H1 (cell line): ENCODE measurements at regions not wholly inside any gene's neighbourhood (a gene's known extent, or its start where the extent isn't known, plus 50 kb on each side); places are given as distances from the start of the nearest gene placed in this dataset.

Experiments
- CTCF ChIA-PET: fragments of 300-600 bp; sonication (Branson Sonifier 250); formaldehyde crosslinking; loops from one replicate; lab custom pipeline; 2021; ENCODE audit not compliant: partially characterized antibody; lab: Charles Lee
- POLR2A ChIA-PET: fragments of 300-600 bp; sonication (Branson Sonifier 250); formaldehyde crosslinking; loops from one replicate; lab custom pipeline; 2021; ENCODE audit warnings: inconsistent platforms; ENCODE audit not compliant: partially characterized antibody; lab: Charles Lee
- DNase-seq, 2 experiments: peaks; one replicate each; pipeline versions ENCODE4 v3.0.0 to v3.0.0-alpha.2; 2010 to 2022; ENCODE audit warnings: low spot score in 2 of 2, low read depth in 1 of 2, mixed read lengths in 1 of 2
- FAIRE-seq: peaks from 2 replicates; lab custom pipeline; 2011; peaks lifted over from hg19 to GRCh38; lab: Jason Lieb, UNC
- H2AFZ ChIP-seq: 2 replicates; pipeline ENCODE4 v1.8.1; 2012; ENCODE audit warnings: low read length, inconsistent platforms
- H2AK5ac ChIP-seq: 2 replicates; pipeline ENCODE4 v1.6.1; 2013; ENCODE audit warnings: low read depth, low read length
- H2BK120ac ChIP-seq: replicated peaks from 2 replicates; pipeline ENCODE3; 2013; ENCODE audit warnings: low read depth, low read length, inconsistent platforms
- H2BK12ac ChIP-seq: 2 replicates; pipeline ENCODE4 v1.6.1; 2013; ENCODE audit warnings: low read depth, low read length
- H2BK15ac ChIP-seq: 2 replicates; pipeline ENCODE4 v1.6.1; 2013; ENCODE audit warnings: low read length
- H2BK20ac ChIP-seq: 2 replicates; pipeline ENCODE4 v1.6.1; 2013; ENCODE audit warnings: low read length
- H2BK5ac ChIP-seq: 2 replicates; pipeline ENCODE4 v1.6.1; 2013; ENCODE audit warnings: low read depth, low read length
- H3K14ac ChIP-seq: 2 replicates; pipeline ENCODE4 v1.6.1; 2013; ENCODE audit warnings: inconsistent platforms; ENCODE audit not compliant: insufficient read length
- H3K18ac ChIP-seq: 2 replicates; pipeline ENCODE4 v1.6.1; 2013; ENCODE audit warnings: low read length; ENCODE audit errors: extremely low read depth
- H3K23ac ChIP-seq: 2 replicates; pipeline ENCODE4 v1.6.1; 2013; ENCODE audit warnings: inconsistent platforms; ENCODE audit not compliant: insufficient read length
- H3K23me2 ChIP-seq: 2 replicates; pipeline ENCODE4 v1.6.1; 2013; ENCODE audit warnings: low read depth, low read length
- H3K27ac ChIP-seq: 2 replicates; pipeline ENCODE4 v1.6.1; 2011; ENCODE audit warnings: low read depth, low read length, inconsistent platforms
- H3K27me3 ChIP-seq, 4 experiments: replicated peaks in 1 of 4; 1 replicate in 1 of 4; 2 replicates in 3 of 4; pipeline versions ENCODE4 v1.6.1 to v1.8.1; 2011 to 2013; ENCODE audit warnings: low read length in 3 of 4, mild to moderate bottlenecking in 3 of 4, inconsistent platforms in 2 of 4, mixed read lengths in 2 of 4, moderate library complexity in 1 of 4; ENCODE audit not compliant: control insufficient read depth in 3 of 4, insufficient read depth in 3 of 4; ENCODE audit errors: extremely low read depth in 1 of 4
- H3K36me3 ChIP-seq, 4 experiments: 2 replicates each; pipeline versions ENCODE4 v1.6.1 to v1.8.1; 2011 to 2013; ENCODE audit warnings: mild to moderate bottlenecking in 4 of 4, low read length in 3 of 4, moderate library complexity in 2 of 4, control low read depth in 1 of 4, inconsistent platforms in 1 of 4; ENCODE audit not compliant: insufficient read depth in 4 of 4, control insufficient read depth in 2 of 4
- H3K4ac ChIP-seq: replicated peaks from 2 replicates; pipeline ENCODE3; 2013; ENCODE audit warnings: low read length, low read depth, mixed read lengths, inconsistent platforms; ENCODE audit not compliant: insufficient read length
- H3K4me1 ChIP-seq, 4 experiments: replicated peaks in 1 of 4; 1 replicate in 1 of 4; 2 replicates in 3 of 4; pipeline versions ENCODE4 v1.6.1 to v1.8.1; 2011 to 2013; ENCODE audit warnings: low read length in 3 of 4, inconsistent platforms in 2 of 4, mixed read lengths in 1 of 4; ENCODE audit not compliant: insufficient read depth in 4 of 4, control insufficient read depth in 3 of 4
- H3K4me2 ChIP-seq, 2 experiments: 2 replicates each; pipeline versions ENCODE4 v1.6.1 to v1.8.1; 2011 to 2013; ENCODE audit warnings: low read depth in 2 of 2, low read length in 2 of 2, control low read depth in 1 of 2, inconsistent platforms in 1 of 2, mild to moderate bottlenecking in 1 of 2; ENCODE audit not compliant: insufficient read depth in 1 of 2
- H3K4me3 ChIP-seq, 4 experiments: fragments of 200-600, 300-600 bp in 1 of 4; sonication (generic), shearing (Covaris generic), sonication (Bioruptor Twin) in 1 of 4; 2 replicates each; pipeline versions ENCODE4 v1.5.1 to v1.8.1; 2011 to 2016; ENCODE audit warnings: low read length in 4 of 4, low read depth in 3 of 4, control low read depth in 2 of 4, inconsistent platforms in 2 of 4, mild to moderate bottlenecking in 2 of 4, mixed read lengths in 1 of 4, moderate library complexity in 1 of 4; ENCODE audit not compliant: insufficient read depth in 2 of 4; ENCODE audit errors: extremely low read depth in 1 of 4
- H3K56ac ChIP-seq: replicated peaks from 2 replicates; pipeline ENCODE3; 2013; ENCODE audit warnings: low read depth, mild to moderate bottlenecking, mixed read lengths, low read length, inconsistent platforms; ENCODE audit not compliant: insufficient read length
- H3K79me1 ChIP-seq: 2 replicates; pipeline ENCODE4 v1.6.1; 2013; ENCODE audit warnings: low read depth, low read length, control low read depth
- H3K79me2 ChIP-seq, 2 experiments: 2 replicates each; pipeline versions ENCODE4 v1.6.1 to v1.8.1; 2012 to 2013; ENCODE audit warnings: low read length in 2 of 2, mild to moderate bottlenecking in 2 of 2, inconsistent platforms in 1 of 2; ENCODE audit not compliant: insufficient read depth in 2 of 2, control insufficient read depth in 1 of 2
- H3K9ac ChIP-seq, 4 experiments: replicated peaks in 1 of 4; 1 replicate in 1 of 4; 2 replicates in 3 of 4; pipeline versions ENCODE4 v1.6.1 to v1.8.1; 2011 to 2013; ENCODE audit warnings: low read depth in 3 of 4, low read length in 3 of 4, control low read depth in 2 of 4, mild to moderate bottlenecking in 2 of 4, moderate library complexity in 2 of 4, inconsistent platforms in 1 of 4; ENCODE audit errors: extremely low read depth in 1 of 4
- H3K9me3 ChIP-seq, 2 experiments: 2 replicates each; pipeline versions ENCODE4 v1.6.1 to v1.8.1; 2012 to 2013; ENCODE audit warnings: mild to moderate bottlenecking in 2 of 2, moderate library complexity in 2 of 2, control low read depth in 1 of 2, inconsistent platforms in 1 of 2, low read depth in 1 of 2, low read length in 1 of 2, mixed read lengths in 1 of 2; ENCODE audit not compliant: insufficient read depth in 2 of 2
- H4K20me1 ChIP-seq, 2 experiments: replicated peaks in 1 of 2; 2 replicates each; pipeline versions ENCODE3 to v1.8.1; 2011 to 2013; ENCODE audit warnings: inconsistent platforms in 2 of 2, low read length in 2 of 2, mild to moderate bottlenecking in 1 of 2; ENCODE audit not compliant: insufficient read depth in 2 of 2, control insufficient read depth in 1 of 2
- H4K5ac ChIP-seq: 2 replicates; pipeline ENCODE4 v1.6.1; 2013; ENCODE audit warnings: low read length, low read depth, mixed read lengths, inconsistent platforms; ENCODE audit not compliant: insufficient read length
- H4K8ac ChIP-seq: 2 replicates; pipeline ENCODE4 v1.8.0; 2013; ENCODE audit warnings: mild to moderate bottlenecking, moderate library complexity, low read length, inconsistent platforms; ENCODE audit not compliant: insufficient read depth; ENCODE audit errors: extremely low read depth
- H4K91ac ChIP-seq: replicated peaks from 2 replicates; pipeline ENCODE3; 2013; ENCODE audit warnings: low read length, mixed read lengths, inconsistent platforms; ENCODE audit not compliant: insufficient read length
- CBX8 ChIP-seq: fragments of 300-800, 300-1000 bp; sonication (generic); IDR thresholded peaks from 2 replicates; pipeline ENCODE4 v1.7.1; 2016; ENCODE audit warnings: low read depth, low read length, borderline replicate concordance
- EP300 ChIP-seq, 2 experiments: IDR thresholded peaks; 1 replicate in 1 of 2; 2 replicates in 1 of 2; pipeline ENCODE4 v1.6.1; 2011 to 2012; ENCODE audit warnings: low read depth in 2 of 2, low read length in 2 of 2, mild to moderate bottlenecking in 2 of 2, borderline replicate concordance in 1 of 2, inconsistent platforms in 1 of 2, moderate library complexity in 1 of 2
- KDM5A ChIP-seq: fragments of 200-600 bp; IDR thresholded peaks from 2 replicates; pipeline ENCODE4 v1.7.1; 2012; ENCODE audit warnings: mild to moderate bottlenecking, low read length, inconsistent platforms, mixed read lengths
- PHF8 ChIP-seq: fragments of 200-600 bp; sonication (generic); conservative IDR thresholded peaks from 2 replicates; pipeline ENCODE4 v1.7.1; 2012; ENCODE audit warnings: low read depth, mild to moderate bottlenecking, inconsistent platforms, low read length, moderate library complexity
- POLR2AphosphoS5 ChIP-seq: IDR thresholded peaks from 2 replicates; pipeline ENCODE4 v1.6.1; 2011; ENCODE audit warnings: low read depth, low read length
- RNF2 ChIP-seq: fragments of 200-900, 300-1000 bp; sonication (generic); IDR thresholded peaks from 2 replicates; pipeline ENCODE4 v1.7.1; 2016; ENCODE audit warnings: borderline replicate concordance, low read depth, mild to moderate bottlenecking, antibody characterized with exemption, low read length; ENCODE audit not compliant: poor library complexity, severe bottlenecking; ENCODE audit errors: missing control alignments
- TCF12 ChIP-seq: IDR thresholded peaks from 2 replicates; pipeline ENCODE4 v1.6.1; 2011; ENCODE audit warnings: low read depth, mild to moderate bottlenecking, low read length
- TEAD4 ChIP-seq: IDR thresholded peaks from 2 replicates; pipeline ENCODE4 v1.6.1; 2012; ENCODE audit warnings: low read depth, low read length, inconsistent platforms, mixed read lengths
- WGBS, 2 experiments: shearing (Covaris generic) in 1 of 2; methylation state at CpG; one replicate each; pipeline versions ENCODE4 v1.1.6 to v1.1.7; 2013 to 2015; ENCODE audit warnings: low lambda C conversion rate in 2 of 2, mixed read lengths in 2 of 2, inconsistent platforms in 1 of 2, low coverage in 1 of 2, missing lambda C conversion rate in 1 of 2; ENCODE audit not compliant: insufficient replicate concordance in 2 of 2, insufficient coverage in 1 of 2, insufficient read length in 1 of 2; ENCODE audit errors: extremely low coverage in 1 of 2, missing lambda C conversion rate in 1 of 2; 5-methylcytosine and 5-hydroxymethylcytosine counted together

GRCh38 chr6:50217841-50218240 lies 168.1 kb upstream of the DEFB112 start:
- H4K5ac ChIP-seq: no peak overlapping the region
- H3K4ac ChIP-seq: no peak overlapping the region
- H3K9ac ChIP-seq: no peak overlapping the region
- H3K4me1 ChIP-seq: no peaks in the 10 kb centered on the region
- no peak overlapping the region for H2BK5ac ChIP-seq
- no peak overlapping the region for H2BK120ac ChIP-seq
- WGBS, 2 experiments: 80% methylated on average over 2 of the region's 3 CpGs; no CpG with 5 or more reads in 1 of the 2 experiments
- no peak overlapping the region for H3K27ac ChIP-seq
- no peak overlapping the region for H3K4me2 ChIP-seq
- no peak overlapping the region for H3K56ac ChIP-seq
- H2BK15ac ChIP-seq: no peak overlapping the region
- no peak overlapping the region for H2AFZ ChIP-seq
- no peak overlapping the region for H4K8ac ChIP-seq
- H3K9me3 ChIP-seq: no peaks in the 10 kb centered on the region
- no peak overlapping the region for H4K91ac ChIP-seq
- H3K36me3 ChIP-seq: no peaks in the 10 kb centered on the region
- H2AK5ac ChIP-seq: no peak overlapping the region
- no peak overlapping the region for H3K23ac ChIP-seq
- H3K14ac ChIP-seq: no peak overlapping the region
- DNase-seq (no peak), FAIRE-seq (no peak)
- ChIA-PET CTCF (interaction anchor here (1.0 kb wide), 1 partner anchor 73 kb away, joined by 3 read pairs; no protein-coding TSS in a partner anchor), POLR2A (no interaction called here)
- no peaks in the 10 kb centered on the region for H3K79me2 ChIP-seq
- H2BK20ac ChIP-seq: no peak overlapping the region
- no peaks in the 10 kb centered on the region for H3K27me3 ChIP-seq
- H4K20me1 ChIP-seq: no peaks in the 10 kb centered on the region
- no peak overlapping the region for H3K18ac ChIP-seq
- H3K23me2 ChIP-seq: no peaks in the 10 kb centered on the region
- H3K4me3 ChIP-seq: no peak overlapping the region
- H2BK12ac ChIP-seq: no peak overlapping the region
- H3K79me1 ChIP-seq: no peaks in the 10 kb centered on the region
- TF ChIP-seq TEAD4 (no peak), PHF8 (no peak), CBX8 (no peak), TCF12 (no peak), POLR2AphosphoS5 (no peak), KDM5A (no peak), EP300 (IDR thresholded peaks at IDR 0.05; ENCODE audit: borderline replicate concordance in 1 of 2, low read depth in 2 of 2, low read length in 2 of 2) (no peak), RNF2 (no peak)
